Bronchial epithelial cell (primary cell): ENCODE measurements at regions not wholly inside any gene's neighbourhood (a gene's known extent, or its start where the extent isn't known, plus 50 kb on each side); places are given as distances from the start of the nearest gene placed in this dataset.

Experiments used
- DNase-seq: peaks from one replicate; pipeline ENCODE4 v3.0.0-alpha.2; 2010; ENCODE audit warnings: low read depth
- FAIRE-seq: peaks from 2 replicates; lab custom pipeline; 2011; peaks lifted over from hg19 to GRCh38; lab: Jason Lieb, UNC
- H3K27me3 ChIP-seq: 2 replicates; pipeline ENCODE4 v1.5.1; 2011; ENCODE audit warnings: low read length; ENCODE audit not compliant: control insufficient read depth, insufficient read depth
- H3K36me3 ChIP-seq: 2 replicates; pipeline ENCODE4 v1.5.1; 2011; ENCODE audit warnings: low read length; ENCODE audit not compliant: control insufficient read depth, insufficient read depth
- H3K4me3 ChIP-seq: 2 replicates; pipeline ENCODE4 v1.5.1; 2011; ENCODE audit warnings: mild to moderate bottlenecking, low read depth, low read length, control low read depth
- TF ChIP-seq, protein P1 (sequence below): IDR thresholded peaks from 2 replicates; pipeline ENCODE4 v1.5.1; 2011; ENCODE audit warnings: mild to moderate bottlenecking, moderate library complexity, low read length, control low read depth, inconsistent platforms; ENCODE audit not compliant: insufficient read depth, severe bottlenecking

DNA sequence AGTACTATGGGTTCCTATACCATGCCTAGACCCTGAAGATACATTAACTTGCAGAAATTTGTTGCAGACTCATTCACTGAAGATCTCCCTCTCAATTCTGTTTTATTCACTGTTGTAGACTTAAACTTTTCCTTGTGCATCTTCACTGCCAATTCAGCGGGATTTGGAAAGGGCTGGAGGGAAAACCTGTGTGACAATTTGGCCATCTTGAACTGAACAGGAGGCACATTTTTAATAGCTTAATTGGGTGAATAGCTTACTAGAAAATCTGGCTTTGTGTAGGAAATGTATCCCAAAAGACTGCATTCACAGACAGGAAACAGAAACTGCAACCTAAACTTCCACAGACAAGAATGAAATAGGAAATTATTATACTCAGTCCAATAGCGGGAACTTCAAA, 512.3 kb downstream of the XIRP2 start:
- Histone ChIP-seq H3K4me3 (no peak overlapping the region), H3K36me3 (no peaks in the 10 kb centered on the region), H3K27me3 (no peaks in the 10 kb centered on the region)
- DNase-seq (no peak), FAIRE-seq (no peak)
- TF ChIP-seq, protein P1, sequence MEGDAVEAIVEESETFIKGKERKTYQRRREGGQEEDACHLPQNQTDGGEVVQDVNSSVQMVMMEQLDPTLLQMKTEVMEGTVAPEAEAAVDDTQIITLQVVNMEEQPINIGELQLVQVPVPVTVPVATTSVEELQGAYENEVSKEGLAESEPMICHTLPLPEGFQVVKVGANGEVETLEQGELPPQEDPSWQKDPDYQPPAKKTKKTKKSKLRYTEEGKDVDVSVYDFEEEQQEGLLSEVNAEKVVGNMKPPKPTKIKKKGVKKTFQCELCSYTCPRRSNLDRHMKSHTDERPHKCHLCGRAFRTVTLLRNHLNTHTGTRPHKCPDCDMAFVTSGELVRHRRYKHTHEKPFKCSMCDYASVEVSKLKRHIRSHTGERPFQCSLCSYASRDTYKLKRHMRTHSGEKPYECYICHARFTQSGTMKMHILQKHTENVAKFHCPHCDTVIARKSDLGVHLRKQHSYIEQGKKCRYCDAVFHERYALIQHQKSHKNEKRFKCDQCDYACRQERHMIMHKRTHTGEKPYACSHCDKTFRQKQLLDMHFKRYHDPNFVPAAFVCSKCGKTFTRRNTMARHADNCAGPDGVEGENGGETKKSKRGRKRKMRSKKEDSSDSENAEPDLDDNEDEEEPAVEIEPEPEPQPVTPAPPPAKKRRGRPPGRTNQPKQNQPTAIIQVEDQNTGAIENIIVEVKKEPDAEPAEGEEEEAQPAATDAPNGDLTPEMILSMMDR = no peak

DNA sequence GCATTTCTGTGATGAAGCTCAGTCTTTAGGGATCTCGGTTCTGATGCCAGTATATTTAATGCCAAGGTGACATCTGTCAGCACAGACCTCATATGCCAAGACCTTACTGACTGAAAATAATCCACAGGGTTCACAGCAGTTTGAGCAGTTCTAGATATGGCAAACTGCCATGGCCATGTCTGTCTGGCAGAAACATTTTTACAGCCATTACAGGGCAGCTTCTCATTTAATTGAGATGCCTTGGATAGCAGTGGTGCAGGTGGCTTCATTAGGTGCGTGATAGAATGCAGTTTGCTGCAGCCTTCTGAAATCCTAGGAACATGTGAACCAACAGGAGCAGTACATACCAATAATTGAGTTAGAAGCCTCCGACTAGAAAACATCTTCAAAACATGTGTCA, 510.6 kb downstream of the XIRP2 start:
- H3K4me3 ChIP-seq = no peak overlapping the region
- no peak for DNase-seq
- TF ChIP-seq, protein P1 = no peak
- H3K27me3 ChIP-seq = no peaks in the 10 kb centered on the region
- H3K36me3 ChIP-seq = no peaks in the 10 kb centered on the region
- no peak for FAIRE-seq

DNA sequence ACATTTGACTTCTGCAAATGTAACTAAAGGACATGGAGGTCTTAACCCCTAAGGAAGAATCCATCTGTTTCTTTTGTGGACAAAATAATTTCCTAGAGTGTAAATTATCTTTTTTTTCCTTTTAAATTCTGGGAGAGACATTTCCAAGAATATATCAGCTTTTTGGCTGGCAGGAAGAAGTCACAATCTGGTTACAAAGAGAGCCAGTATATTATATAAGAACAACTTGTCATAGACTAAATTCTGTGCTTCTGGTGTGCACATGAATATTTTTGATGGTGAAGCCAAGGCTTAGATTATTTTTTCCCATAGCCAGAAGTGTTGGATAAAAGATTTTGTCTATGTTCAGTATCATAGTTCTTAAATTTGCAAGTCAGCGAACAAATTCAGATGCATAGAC, 500.6 kb downstream of the XIRP2 start:
- Histone ChIP-seq H3K36me3 (no peaks in the 10 kb centered on the region), H3K4me3 (no peak overlapping the region), H3K27me3 (no peaks in the 10 kb centered on the region)
- TF ChIP-seq, protein P1 = no peak
- no peak for DNase-seq
- no peak for FAIRE-seq

DNA sequence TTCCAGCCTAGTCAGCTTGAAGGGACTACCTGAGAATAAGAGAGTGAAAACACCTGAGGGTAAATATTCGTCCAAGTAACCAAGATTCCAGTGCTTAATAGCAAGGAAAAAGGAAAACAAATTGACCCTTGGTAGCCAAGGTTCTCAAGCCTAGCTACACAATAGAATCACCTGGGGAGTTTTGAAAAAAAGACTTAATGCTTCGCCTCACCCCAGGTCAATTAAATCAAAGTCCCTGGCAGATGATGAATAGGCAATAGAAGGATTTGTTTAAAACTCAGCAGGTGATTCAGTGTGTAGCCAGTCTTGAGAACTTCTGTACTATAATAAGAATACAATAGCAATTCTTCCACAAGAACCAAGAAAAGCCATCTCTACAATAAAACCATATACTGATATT, 500.2 kb downstream of the XIRP2 start:
- H3K4me3 ChIP-seq = no peak overlapping the region
- TF ChIP-seq, protein P1 = no peak
- no peak for FAIRE-seq
- H3K36me3 ChIP-seq = no peaks in the 10 kb centered on the region
- DNase-seq = no peak
- H3K27me3 ChIP-seq = no peaks in the 10 kb centered on the region

DNA sequence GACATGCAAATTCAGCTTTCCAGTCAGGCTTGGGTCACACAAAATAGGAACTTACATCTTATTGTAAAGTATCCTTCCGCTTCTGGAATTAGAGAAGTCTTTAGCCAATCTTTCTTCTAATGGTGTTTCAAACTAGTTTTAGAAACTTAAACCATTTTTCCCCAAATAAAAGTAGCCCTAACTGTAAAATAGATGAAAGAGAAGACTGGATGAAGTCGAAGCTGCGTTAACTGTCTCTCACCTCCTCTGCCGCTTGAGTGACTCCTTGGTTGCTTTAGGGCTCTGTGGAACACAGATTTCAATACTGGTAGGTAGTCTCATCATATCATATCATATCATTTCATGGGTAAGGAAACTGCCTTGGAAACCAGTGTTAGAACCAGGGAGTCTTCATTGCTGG, 498.4 kb downstream of the XIRP2 start:
- TF ChIP-seq, protein P1 = no peak

DNA sequence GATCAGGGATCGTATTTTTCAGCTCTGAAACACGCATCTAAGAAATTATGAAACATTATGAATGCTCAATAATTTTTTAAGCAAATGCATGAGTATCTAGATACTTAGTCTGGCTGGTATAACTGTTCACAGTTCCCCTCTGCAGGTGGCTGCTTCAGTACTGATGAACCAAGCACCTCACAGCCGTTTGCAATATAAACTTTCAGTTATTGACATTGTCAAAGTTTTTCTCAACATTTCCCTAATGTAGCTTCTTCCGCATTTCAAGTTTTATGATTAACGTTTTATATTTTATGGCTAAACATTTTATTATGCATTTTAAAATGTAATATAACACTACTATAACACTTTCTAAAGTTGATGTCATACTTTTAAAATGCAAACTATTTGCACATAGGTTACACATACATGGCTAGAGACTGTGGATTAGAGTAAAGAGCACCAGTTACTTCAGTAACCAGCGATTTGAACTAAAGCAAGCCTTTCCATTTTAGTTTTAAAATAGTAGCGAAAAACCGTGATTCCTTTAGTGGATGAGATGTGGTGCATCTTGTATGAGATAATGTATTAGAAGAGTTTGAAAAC, 495.4 kb downstream of the XIRP2 start:
- FAIRE-seq = no peak
- Histone ChIP-seq H3K4me3 (no peak overlapping the region), H3K36me3 (no peaks in the 10 kb centered on the region), H3K27me3 (no peaks in the 10 kb centered on the region)
- DNase-seq = no peak
- TF ChIP-seq, protein P1 = no peak

More for the DNA sequence above, 498.4 kb downstream of the XIRP2 start:
- H3K27me3 ChIP-seq = no peaks in the 10 kb centered on the region
- DNase-seq = no peak
- FAIRE-seq = no peak
- no peak overlapping the region for H3K4me3 ChIP-seq
- H3K36me3 ChIP-seq = no peaks in the 10 kb centered on the region
